Astrocyte (in vitro differentiated cells and primary cell): ENCODE measurements at regions not wholly inside any gene's neighbourhood (a gene's known extent, or its start where the extent isn't known, plus 50 kb on each side); places are given as distances from the start of the nearest gene placed in this dataset.

Experiments
- EZH2 ChIP-seq: IDR thresholded peaks from 2 replicates; pipeline ENCODE4 v1.6.1; 2012; ENCODE audit warnings: mild to moderate bottlenecking, low read length, inconsistent platforms; ENCODE audit not compliant: insufficient read depth
- TF ChIP-seq, protein P1 (sequence below): IDR thresholded peaks from 2 replicates; pipeline ENCODE4 v1.5.1; 2011; ENCODE audit warnings: low read depth, mild to moderate bottlenecking, inconsistent platforms, low read length, moderate library complexity; ENCODE audit not compliant: insufficient read depth

DNA sequence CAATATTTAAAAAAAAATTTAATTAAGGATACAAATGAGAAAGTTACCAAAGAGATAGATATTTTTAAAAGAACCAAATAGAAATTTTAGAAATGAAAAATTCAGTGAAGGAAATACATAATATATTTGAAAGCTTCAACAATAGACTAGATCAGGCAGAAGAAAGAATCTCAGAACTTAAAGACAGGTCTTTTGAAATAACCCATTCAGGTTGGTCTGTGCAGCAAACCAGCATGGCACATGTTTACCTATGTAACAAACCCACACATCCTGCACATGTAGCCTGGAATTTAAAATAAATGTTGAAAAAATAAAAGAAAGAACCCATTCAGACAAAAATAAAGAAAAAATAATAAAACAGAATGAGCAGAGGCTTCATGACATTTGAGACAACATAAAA, 221.1 kb upstream of the ID4 start:
- TF ChIP-seq, protein P1, sequence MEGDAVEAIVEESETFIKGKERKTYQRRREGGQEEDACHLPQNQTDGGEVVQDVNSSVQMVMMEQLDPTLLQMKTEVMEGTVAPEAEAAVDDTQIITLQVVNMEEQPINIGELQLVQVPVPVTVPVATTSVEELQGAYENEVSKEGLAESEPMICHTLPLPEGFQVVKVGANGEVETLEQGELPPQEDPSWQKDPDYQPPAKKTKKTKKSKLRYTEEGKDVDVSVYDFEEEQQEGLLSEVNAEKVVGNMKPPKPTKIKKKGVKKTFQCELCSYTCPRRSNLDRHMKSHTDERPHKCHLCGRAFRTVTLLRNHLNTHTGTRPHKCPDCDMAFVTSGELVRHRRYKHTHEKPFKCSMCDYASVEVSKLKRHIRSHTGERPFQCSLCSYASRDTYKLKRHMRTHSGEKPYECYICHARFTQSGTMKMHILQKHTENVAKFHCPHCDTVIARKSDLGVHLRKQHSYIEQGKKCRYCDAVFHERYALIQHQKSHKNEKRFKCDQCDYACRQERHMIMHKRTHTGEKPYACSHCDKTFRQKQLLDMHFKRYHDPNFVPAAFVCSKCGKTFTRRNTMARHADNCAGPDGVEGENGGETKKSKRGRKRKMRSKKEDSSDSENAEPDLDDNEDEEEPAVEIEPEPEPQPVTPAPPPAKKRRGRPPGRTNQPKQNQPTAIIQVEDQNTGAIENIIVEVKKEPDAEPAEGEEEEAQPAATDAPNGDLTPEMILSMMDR = no peak
- no peak for TF ChIP-seq EZH2
